ENCODE measurements at regions not wholly inside any gene's neighbourhood (a gene's known extent, or its start where the extent isn't known, plus 50 kb on each side); places are given as distances from the start of the nearest gene placed in this dataset.

DNA sequence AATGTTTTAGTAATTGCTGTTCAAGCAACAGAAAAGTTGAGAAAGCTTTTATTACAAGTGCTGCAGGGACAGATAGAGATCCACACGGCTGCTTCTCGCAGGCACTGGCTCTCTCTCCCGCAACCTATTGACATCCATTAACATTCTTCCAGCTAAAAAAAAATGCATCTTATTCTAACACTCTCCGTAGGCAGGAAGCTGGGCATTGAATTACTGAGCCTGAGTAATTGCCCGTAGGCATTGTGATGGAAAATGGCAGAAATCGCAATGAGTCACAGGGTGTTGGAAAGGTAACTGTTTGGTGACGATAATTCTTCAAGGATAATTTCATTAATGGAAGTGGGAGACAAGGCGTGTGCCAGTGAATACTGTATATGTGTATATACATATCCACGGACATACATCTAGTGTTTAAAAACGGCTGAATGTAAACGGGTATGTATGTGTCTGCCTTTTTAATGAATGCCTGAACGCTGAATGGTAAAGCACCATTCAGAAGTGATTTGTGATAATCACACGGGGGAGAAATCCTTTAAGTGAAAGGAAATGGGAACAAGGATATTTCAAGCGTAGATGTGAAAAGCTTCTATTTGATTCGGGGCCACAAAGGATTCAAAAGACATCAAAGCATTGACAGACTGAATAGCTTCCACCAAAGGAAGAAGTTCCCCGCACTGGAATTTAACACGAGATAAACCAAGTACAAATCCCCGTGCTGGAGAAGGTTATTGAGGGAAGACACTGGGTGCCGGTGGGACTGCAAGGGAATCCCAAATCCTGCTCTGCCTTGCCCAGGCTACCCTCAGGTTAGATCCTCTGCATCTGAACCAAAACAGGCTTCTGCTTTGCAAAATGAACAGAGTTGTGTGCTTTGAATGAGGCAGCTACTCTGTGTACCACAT lies 567.2 kb downstream of the NPHP4 start:
- Mint-ChIP-seq H3K4me3 (no peak overlapping the region), H3K9me3 (no peaks in the 10 kb centered on the region), H3K36me3 (ENCODE audit: low read depth) (no peaks in the 10 kb centered on the region), H3K4me1 (ENCODE audit: low read depth) (peaks cover 19% of the 10 kb centered on the region), H3K27me3 (ENCODE audit: insufficient read depth) (peaks cover 20% of the 10 kb centered on the region), H3K27ac (no peak overlapping the region)
- intact Hi-C loops (cut with micrococcal nuclease): no loop called here
- DNase-seq (ENCODE audit: low spot score): no peak

DNA sequence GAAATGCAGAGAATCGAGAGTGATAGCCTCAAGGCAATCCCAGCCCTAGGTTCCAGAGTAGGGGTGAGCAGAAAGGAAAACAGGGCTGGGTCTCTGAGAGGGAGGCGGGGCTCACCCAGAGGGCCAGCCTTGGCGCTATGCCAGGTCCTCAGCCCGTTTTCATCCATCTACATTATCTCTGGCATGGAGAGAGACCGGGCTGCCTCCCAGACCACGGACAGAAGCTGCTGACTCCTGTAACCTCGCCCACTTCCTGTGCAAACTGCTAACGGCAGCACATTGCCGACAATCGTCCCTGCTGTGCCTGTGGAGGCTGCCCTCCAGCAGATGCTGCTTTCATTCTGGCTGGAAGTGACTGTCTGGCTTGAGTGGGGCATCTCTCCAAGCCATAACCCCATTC lies 569.1 kb downstream of the NPHP4 start:
- peaks cover 22% of the 10 kb centered on the region for H3K27me3 Mint-ChIP-seq (ENCODE audit: insufficient read depth)
- H3K4me1 Mint-ChIP-seq (ENCODE audit: low read depth): peaks cover 19% of the 10 kb centered on the region
- no peak overlapping the region for H3K27ac Mint-ChIP-seq
- no peaks in the 10 kb centered on the region for H3K36me3 Mint-ChIP-seq (ENCODE audit: low read depth)
- no peaks in the 10 kb centered on the region for H3K9me3 Mint-ChIP-seq
- DNase-seq (ENCODE audit: low spot score): peak; percentile 31
- H3K4me3 Mint-ChIP-seq: no peak overlapping the region
- intact Hi-C loops (cut with micrococcal nuclease): no loop called here

DNA sequence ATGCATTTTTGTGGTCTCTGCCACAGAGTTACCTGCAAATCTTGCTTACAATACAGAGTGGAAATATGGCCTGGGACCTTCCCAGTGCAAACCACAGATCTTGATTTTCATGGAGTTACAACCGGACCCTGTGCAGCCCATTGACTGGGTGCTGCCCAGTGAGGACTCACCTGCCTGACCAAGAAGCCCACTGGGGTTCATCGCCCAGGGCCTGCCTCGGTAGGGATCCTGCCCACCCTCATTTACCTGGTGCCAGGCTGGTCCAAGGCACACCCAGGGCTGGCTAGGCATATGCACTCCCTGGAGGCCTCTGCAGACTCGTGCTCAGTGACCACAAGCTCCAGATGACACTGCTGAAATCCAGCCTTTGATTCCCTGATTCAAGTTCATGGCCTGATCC lies 572.7 kb downstream of the NPHP4 start:
- H3K9me3 Mint-ChIP-seq: no peaks in the 10 kb centered on the region
- H3K36me3 Mint-ChIP-seq (ENCODE audit: low read depth): no peaks in the 10 kb centered on the region
- no peak overlapping the region for H3K4me3 Mint-ChIP-seq
- peaks cover 19% of the 10 kb centered on the region for H3K4me1 Mint-ChIP-seq (ENCODE audit: low read depth)
- no peak for DNase-seq (ENCODE audit: low spot score)
- no peak overlapping the region for H3K27ac Mint-ChIP-seq
- peaks cover 5% of the 10 kb centered on the region for H3K27me3 Mint-ChIP-seq (ENCODE audit: insufficient read depth)
- intact Hi-C loops (cut with micrococcal nuclease): no loop called here

GRCh38 chr1:5416518-5416917 lies 575.7 kb downstream of the NPHP4 start:
- Mint-ChIP-seq H3K9me3 (no peaks in the 10 kb centered on the region), H3K27ac (no peak overlapping the region), H3K27me3 (ENCODE audit: insufficient read depth) (peaks cover 3% of the 10 kb centered on the region), H3K4me3 (no peak overlapping the region), H3K36me3 (ENCODE audit: low read depth) (no peaks in the 10 kb centered on the region), H3K4me1 (ENCODE audit: low read depth) (no peaks in the 10 kb centered on the region)
- no peak for DNase-seq (ENCODE audit: low spot score)
- intact Hi-C loops (cut with micrococcal nuclease): no loop called here

- Mint-ChIP-seq H3K27ac (no peak overlapping the region), H3K4me3 (no peak overlapping the region), H3K9me3 (no peaks in the 10 kb centered on the region), H3K27me3 (ENCODE audit: insufficient read depth) (peaks cover 3% of the 10 kb centered on the region), H3K36me3 (ENCODE audit: low read depth) (no peaks in the 10 kb centered on the region), H3K4me1 (ENCODE audit: low read depth) (no peaks in the 10 kb centered on the region)
- DNase-seq (ENCODE audit: low spot score): no peak
- intact Hi-C loops (cut with micrococcal nuclease): no loop called here
Measured at GRCh38 chr1:5415606-5416005, 576.6 kb downstream of the NPHP4 start.

DNA sequence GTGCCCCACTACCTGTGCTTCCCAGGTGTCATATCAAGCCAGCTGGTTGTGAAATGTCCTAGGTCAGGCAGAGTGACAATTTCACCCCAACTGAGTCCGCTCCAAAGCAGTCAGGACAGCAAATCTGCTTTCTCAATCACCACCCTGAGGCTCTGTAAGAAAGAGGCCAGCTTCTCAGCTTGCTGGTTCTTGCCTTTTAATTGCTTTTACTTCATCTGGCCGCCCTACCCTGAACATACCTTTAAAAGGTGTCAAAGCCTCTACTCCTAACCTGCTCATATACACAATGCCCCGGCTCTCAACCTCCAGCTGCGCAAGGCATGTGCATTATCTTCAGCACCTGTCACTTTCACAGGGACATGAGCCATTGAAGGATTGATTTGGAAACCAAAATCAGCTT lies 581.6 kb downstream of the NPHP4 start:
- no peak for DNase-seq (ENCODE audit: low spot score)
- no peaks in the 10 kb centered on the region for H3K36me3 Mint-ChIP-seq (ENCODE audit: low read depth)
- peaks cover 12% of the 10 kb centered on the region for H3K9me3 Mint-ChIP-seq
- no peaks in the 10 kb centered on the region for H3K4me1 Mint-ChIP-seq (ENCODE audit: low read depth)
- no peaks in the 10 kb centered on the region for H3K27me3 Mint-ChIP-seq (ENCODE audit: insufficient read depth)
- H3K27ac Mint-ChIP-seq: no peak overlapping the region
- intact Hi-C loops (cut with micrococcal nuclease): no loop called here
- no peak overlapping the region for H3K4me3 Mint-ChIP-seq

DNA sequence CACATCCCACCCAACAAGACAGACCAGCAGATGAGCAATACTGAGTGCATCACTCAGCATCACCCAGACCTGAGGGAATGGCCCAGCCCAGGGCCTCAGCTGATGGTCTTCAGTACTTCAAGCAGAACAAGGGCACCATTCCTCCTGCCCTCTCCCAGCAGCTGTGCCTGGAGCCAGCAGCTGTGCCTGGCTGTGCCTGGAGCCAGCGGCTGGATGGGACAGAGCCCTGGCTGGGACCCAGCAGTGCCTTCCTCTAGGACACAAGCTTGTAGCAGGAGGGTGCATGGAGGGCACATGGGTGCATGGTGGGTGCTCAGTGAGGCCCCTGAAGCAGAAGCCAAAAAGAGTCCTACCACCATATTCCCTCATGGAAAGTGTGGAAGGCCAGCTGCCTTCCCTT lies 583.8 kb downstream of the NPHP4 start:
- Mint-ChIP-seq H3K9me3 (peaks cover 12% of the 10 kb centered on the region), H3K27me3 (ENCODE audit: insufficient read depth) (no peaks in the 10 kb centered on the region), H3K36me3 (ENCODE audit: low read depth) (no peaks in the 10 kb centered on the region), H3K4me1 (ENCODE audit: low read depth) (no peaks in the 10 kb centered on the region), H3K27ac (no peak overlapping the region), H3K4me3 (no peak overlapping the region)
- no peak for DNase-seq (ENCODE audit: low spot score)
- intact Hi-C loops (cut with micrococcal nuclease): no loop called here

DNA sequence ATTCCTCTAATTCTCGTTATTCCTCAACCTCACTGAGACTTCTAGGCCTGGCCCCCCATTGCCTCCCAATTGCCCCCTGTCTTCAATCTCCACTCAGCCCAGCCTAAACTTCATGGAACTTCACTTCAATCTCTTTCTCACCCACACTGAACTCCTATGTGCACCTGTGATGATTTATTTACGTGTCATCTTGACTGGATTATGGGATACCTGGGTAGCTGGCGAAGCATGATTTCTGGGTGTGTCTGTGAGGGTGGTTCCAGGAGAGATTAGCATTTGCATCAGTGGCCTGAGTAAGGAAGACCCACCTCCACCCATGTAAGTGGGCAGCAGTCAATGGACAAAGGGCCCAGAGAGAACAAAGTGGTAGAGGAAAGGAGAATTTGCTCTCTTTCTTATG lies 587.0 kb downstream of the NPHP4 start:
- intact Hi-C loops (cut with micrococcal nuclease): no loop called here
- no peaks in the 10 kb centered on the region for H3K36me3 Mint-ChIP-seq (ENCODE audit: low read depth)
- no peak overlapping the region for H3K4me3 Mint-ChIP-seq
- peaks cover 12% of the 10 kb centered on the region for H3K9me3 Mint-ChIP-seq
- DNase-seq (ENCODE audit: low spot score): no peak
- H3K27ac Mint-ChIP-seq: no peak overlapping the region
- no peaks in the 10 kb centered on the region for H3K4me1 Mint-ChIP-seq (ENCODE audit: low read depth)
- no peaks in the 10 kb centered on the region for H3K27me3 Mint-ChIP-seq (ENCODE audit: insufficient read depth)

GRCh38 chr1:5404412-5405203 lies 587.6 kb downstream of the NPHP4 start:
- no peak for DNase-seq (ENCODE audit: low spot score)
- Mint-ChIP-seq H3K36me3 (ENCODE audit: low read depth) (no peaks in the 10 kb centered on the region), H3K4me3 (no peak overlapping the region), H3K9me3 (peaks cover 7% of the 10 kb centered on the region), H3K27me3 (ENCODE audit: insufficient read depth) (no peaks in the 10 kb centered on the region), H3K4me1 (ENCODE audit: low read depth) (no peaks in the 10 kb centered on the region), H3K27ac (no peak overlapping the region)
- intact Hi-C loops (cut with micrococcal nuclease): no loop called here

DNA sequence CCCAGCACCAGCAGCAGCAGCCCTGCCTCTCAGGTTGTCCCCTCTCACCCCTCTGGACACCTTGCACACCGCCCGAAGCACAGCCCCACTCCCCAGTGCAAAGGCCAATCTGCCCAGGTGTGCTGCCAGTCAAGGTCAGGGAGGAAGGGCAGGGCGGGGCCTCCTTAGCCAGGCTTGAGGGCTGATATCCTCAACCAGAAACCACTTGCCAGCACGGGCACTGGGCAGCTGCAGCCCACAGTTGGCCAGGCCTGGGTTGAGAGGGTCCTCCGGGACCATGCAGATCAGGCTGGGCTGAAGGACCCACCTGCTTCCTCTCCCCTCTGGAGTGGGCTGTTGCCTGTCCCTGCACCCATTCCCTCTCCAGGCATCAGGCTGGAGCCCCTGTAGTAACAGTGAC lies 588.3 kb downstream of the NPHP4 start:
- Mint-ChIP-seq H3K36me3 (ENCODE audit: low read depth) (no peaks in the 10 kb centered on the region), H3K4me3 (no peak overlapping the region), H3K9me3 (peaks cover 11% of the 10 kb centered on the region), H3K27ac (no peak overlapping the region), H3K4me1 (ENCODE audit: low read depth) (no peaks in the 10 kb centered on the region), H3K27me3 (ENCODE audit: insufficient read depth) (peaks cover 3% of the 10 kb centered on the region)
- intact Hi-C loops (cut with micrococcal nuclease): no loop called here
- no peak for DNase-seq (ENCODE audit: low spot score)

DNA sequence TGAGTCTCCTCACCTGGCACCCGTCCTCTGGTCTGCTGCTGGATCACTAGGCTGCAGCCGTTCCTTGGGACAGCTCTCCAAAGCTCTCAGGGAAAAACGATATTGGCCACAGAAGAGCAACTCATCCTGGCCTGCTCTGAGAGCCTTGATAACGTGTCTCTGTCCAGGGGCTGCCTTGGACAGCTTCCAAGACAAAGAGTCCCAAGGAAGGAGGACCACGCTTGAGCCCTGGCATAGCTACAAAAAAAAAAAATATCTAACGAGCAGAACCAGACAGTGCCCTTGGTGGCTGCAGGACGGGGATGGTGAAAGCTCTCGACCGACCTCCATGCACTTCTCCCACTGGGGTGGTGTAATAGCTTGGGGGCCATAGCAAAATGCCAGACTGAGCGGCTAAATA lies 589.6 kb downstream of the NPHP4 start:
- Mint-ChIP-seq H3K4me1 (ENCODE audit: low read depth) (no peaks in the 10 kb centered on the region), H3K36me3 (ENCODE audit: low read depth) (no peaks in the 10 kb centered on the region), H3K27ac (no peak overlapping the region), H3K9me3 (peaks cover 5% of the 10 kb centered on the region), H3K27me3 (ENCODE audit: insufficient read depth) (peaks cover 4% of the 10 kb centered on the region), H3K4me3 (no peak overlapping the region)
- no peak for DNase-seq (ENCODE audit: low spot score)
- intact Hi-C loops (cut with micrococcal nuclease): no loop called here

DNA sequence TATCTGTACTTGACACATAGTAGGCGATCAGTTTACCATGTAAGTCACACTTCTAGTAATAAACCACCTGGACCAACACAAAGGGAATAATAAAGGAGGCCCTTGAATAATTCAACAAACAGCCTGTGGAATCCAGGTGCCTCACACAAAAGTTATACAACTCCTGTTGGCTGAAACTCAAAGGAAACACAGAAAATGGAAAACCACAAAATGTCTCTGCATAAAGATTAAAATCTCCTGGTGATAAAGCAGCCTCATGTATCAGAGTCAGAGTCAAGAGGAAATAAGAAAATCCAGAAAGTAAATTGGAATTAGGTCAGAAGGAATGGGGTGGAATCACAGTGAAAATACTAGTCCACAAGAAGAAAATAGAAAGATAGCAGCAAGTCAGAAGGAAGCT lies 592.5 kb downstream of the NPHP4 start:
- intact Hi-C loops (cut with micrococcal nuclease): no loop called here
- H3K9me3 Mint-ChIP-seq: peaks cover 11% of the 10 kb centered on the region
- H3K4me1 Mint-ChIP-seq (ENCODE audit: low read depth): no peaks in the 10 kb centered on the region
- no peaks in the 10 kb centered on the region for H3K36me3 Mint-ChIP-seq (ENCODE audit: low read depth)
- DNase-seq (ENCODE audit: low spot score): no peak
- no peak overlapping the region for H3K27ac Mint-ChIP-seq
- no peak overlapping the region for H3K4me3 Mint-ChIP-seq
- H3K27me3 Mint-ChIP-seq (ENCODE audit: insufficient read depth): peaks cover 4% of the 10 kb centered on the region

DNA sequence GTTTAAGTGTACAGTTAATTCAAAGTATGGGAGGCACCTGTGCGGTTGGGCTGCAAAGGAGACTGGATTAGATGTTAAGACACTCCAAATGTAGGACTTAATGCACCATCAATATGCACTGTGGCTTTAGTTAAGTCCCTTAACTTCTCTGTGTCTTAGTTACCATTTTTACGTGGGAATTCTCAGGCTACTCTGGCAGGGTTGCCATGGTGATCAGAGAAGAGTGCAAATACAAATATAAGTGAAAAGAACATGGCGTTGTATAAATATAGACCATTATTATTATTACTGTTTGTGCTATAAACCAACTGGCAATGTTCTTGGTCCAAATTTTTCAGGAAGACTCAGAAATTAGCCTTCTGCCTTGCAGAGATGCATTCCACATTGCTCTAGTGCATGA lies 595.6 kb downstream of the NPHP4 start:
- intact Hi-C loops (cut with micrococcal nuclease): no loop called here
- H3K4me1 Mint-ChIP-seq (ENCODE audit: low read depth): no peaks in the 10 kb centered on the region
- no peaks in the 10 kb centered on the region for H3K36me3 Mint-ChIP-seq (ENCODE audit: low read depth)
- DNase-seq (ENCODE audit: low spot score): no peak
- H3K27me3 Mint-ChIP-seq (ENCODE audit: insufficient read depth): peaks cover 15% of the 10 kb centered on the region
- no peak overlapping the region for H3K4me3 Mint-ChIP-seq
- H3K27ac Mint-ChIP-seq: no peak overlapping the region
- H3K9me3 Mint-ChIP-seq: peaks cover 11% of the 10 kb centered on the region
